Neural progenitor cell (in vitro differentiated cells): ENCODE measurements at regions not wholly inside any gene's neighbourhood (a gene's known extent, or its start where the extent isn't known, plus 50 kb on each side); places are given as distances from the start of the nearest gene placed in this dataset.

Experiments
- DNase-seq: peaks from one replicate; pipeline ENCODE4 v3.0.0-alpha.2; 2016; ENCODE audit warnings: low spot score
- H2AFZ ChIP-seq: fragments of 200-600 bp; sonication (generic); replicated peaks from 2 replicates; pipeline ENCODE4 v1.6.1; 2016; ENCODE audit warnings: antibody characterized with exemption
- H3F3A ChIP-seq: fragments of 200-600 bp; sonication (generic); 2 replicates; pipeline ENCODE4 v1.6.1; 2016; ENCODE audit warnings: antibody characterized with exemption, low read depth
- H3K27ac ChIP-seq: fragments of 200-600 bp; sonication (generic); 2 replicates; pipeline ENCODE4 v1.5.1; 2016; ENCODE audit warnings: mild to moderate bottlenecking
- H3K27me3 ChIP-seq: fragments of 200-600 bp; sonication (generic); 2 replicates; pipeline ENCODE4 v1.6.1; 2016; ENCODE audit warnings: mild to moderate bottlenecking, moderate library complexity
- H3K36me3 ChIP-seq: fragments of 200-600 bp; sonication (generic); 2 replicates; pipeline ENCODE4 v1.5.1; 2016
- H3K4me1 ChIP-seq: fragments of 200-600 bp; sonication (generic); 2 replicates; pipeline ENCODE4 v1.6.1; 2016; ENCODE audit warnings: mixed run types
- H3K4me2 ChIP-seq: fragments of 200-600 bp; sonication (generic); 2 replicates; pipeline ENCODE4 v1.6.1; 2016
- H3K4me3 ChIP-seq: fragments of 200-600 bp; sonication (generic); 2 replicates; pipeline ENCODE4 v1.5.1; 2016
- H3K79me2 ChIP-seq: fragments of 200-600 bp; sonication (generic); 2 replicates; pipeline ENCODE4 v1.6.1; 2016; ENCODE audit warnings: low read depth
- H3K9ac ChIP-seq: fragments of 200-600 bp; sonication (generic); 2 replicates; pipeline ENCODE4 v1.6.1; 2016
- H3K9me3 ChIP-seq: fragments of 200-600 bp; sonication (generic); 2 replicates; pipeline ENCODE4 v1.5.1; 2016; ENCODE audit warnings: low read depth
- H4K20me1 ChIP-seq: fragments of 200-600 bp; sonication (generic); 2 replicates; pipeline ENCODE4 v1.6.1; 2016; ENCODE audit warnings: low read depth
- H3K27ac Mint-ChIP-seq: 3 replicates; pipeline ENCODE4 v1.8.0; 2021; ENCODE audit warnings: mixed read lengths
- H3K27me3 Mint-ChIP-seq: 2 replicates; pipeline ENCODE4 v1.8.0; 2022; ENCODE audit warnings: low read depth, mild to moderate bottlenecking, inconsistent platforms, moderate library complexity, mixed read lengths; ENCODE audit not compliant: insufficient read depth
- H3K36me3 Mint-ChIP-seq: 3 replicates; pipeline ENCODE4 v1.8.0; 2021; ENCODE audit warnings: mixed read lengths
- H3K4me1 Mint-ChIP-seq: 3 replicates; pipeline ENCODE4 v1.8.0; 2021; ENCODE audit warnings: mixed read lengths
- H3K4me3 Mint-ChIP-seq: 3 replicates; pipeline ENCODE4 v1.8.0; 2021; ENCODE audit warnings: mild to moderate bottlenecking, moderate library complexity, mixed read lengths
- H3K9me3 Mint-ChIP-seq: 3 replicates; pipeline ENCODE4 v1.8.0; 2020; ENCODE audit warnings: mixed read lengths
- CTCF ChIP-seq: fragments of 200-600 bp; sonication (generic); IDR thresholded peaks from 2 replicates; pipeline ENCODE4 v1.5.1; 2017; ENCODE audit warnings: antibody characterized with exemption, mild to moderate bottlenecking
- EZH2 ChIP-seq: fragments of 200-600 bp; sonication (generic); IDR thresholded peaks from 2 replicates; pipeline ENCODE4 v1.6.1; 2017; ENCODE audit warnings: antibody characterized with exemption, mild to moderate bottlenecking, moderate library complexity
- EZH2phosphoT487 ChIP-seq: fragments of 200-600 bp; sonication (generic); IDR thresholded peaks from 2 replicates; pipeline ENCODE4 v1.6.1; 2017; ENCODE audit warnings: antibody characterized with exemption

- H2AFZ ChIP-seq = no peak overlapping the region
- DNase-seq = no peak
- H3K9me3 Mint-ChIP-seq = no peaks in the 10 kb centered on the region
- H3K79me2 ChIP-seq = no peaks in the 10 kb centered on the region
- H3K9me3 ChIP-seq = no peaks in the 10 kb centered on the region
- no peak overlapping the region for H3K4me2 ChIP-seq
- H3K4me1 Mint-ChIP-seq = no peaks in the 10 kb centered on the region
- H3K4me3 ChIP-seq = no peak overlapping the region
- no peak overlapping the region for H3K27ac ChIP-seq
- no peak overlapping the region for H3K4me3 Mint-ChIP-seq
- no peaks in the 10 kb centered on the region for H3K36me3 Mint-ChIP-seq
- peaks cover 67% of the 10 kb centered on the region for H3K27me3 ChIP-seq
- H4K20me1 ChIP-seq = no peaks in the 10 kb centered on the region
- TF ChIP-seq CTCF (no peak), EZH2 (no peak), EZH2phosphoT487 (no peak)
- H3K36me3 ChIP-seq = no peaks in the 10 kb centered on the region
- no peak overlapping the region for H3K27ac Mint-ChIP-seq
- no peaks in the 10 kb centered on the region for H3K27me3 Mint-ChIP-seq
- H3K4me1 ChIP-seq = peaks cover 10% of the 10 kb centered on the region
- H3F3A ChIP-seq = no peaks in the 10 kb centered on the region
- H3K9ac ChIP-seq = no peak overlapping the region
Measured at GRCh38 chr4:104909376-104909775, 237.3 kb upstream of the TET2 start.

GRCh38 chr4:104912518-104912917 lies 234.2 kb upstream of the TET2 start:
- H3K9me3 ChIP-seq = no peaks in the 10 kb centered on the region
- Mint-ChIP-seq H3K36me3 (no peaks in the 10 kb centered on the region), H3K9me3 (no peaks in the 10 kb centered on the region), H3K27me3 (no peaks in the 10 kb centered on the region), H3K4me1 (no peaks in the 10 kb centered on the region), H3K27ac (no peak overlapping the region), H3K4me3 (no peak overlapping the region)
- H3F3A ChIP-seq = no peaks in the 10 kb centered on the region
- H3K27ac ChIP-seq = no peak overlapping the region
- no peaks in the 10 kb centered on the region for H3K36me3 ChIP-seq
- no peak for DNase-seq
- H4K20me1 ChIP-seq = no peaks in the 10 kb centered on the region
- H3K4me1 ChIP-seq = no peaks in the 10 kb centered on the region
- no peak overlapping the region for H3K9ac ChIP-seq
- H2AFZ ChIP-seq = no peak overlapping the region
- TF ChIP-seq CTCF (no peak), EZH2 (no peak), EZH2phosphoT487 (no peak)
- H3K4me2 ChIP-seq = no peak overlapping the region
- no peak overlapping the region for H3K4me3 ChIP-seq
- H3K79me2 ChIP-seq = no peaks in the 10 kb centered on the region
- H3K27me3 ChIP-seq = peaks cover 56% of the 10 kb centered on the region

GRCh38 chr4:104915373-104915772 lies 231.3 kb upstream of the TET2 start:
- Histone ChIP-seq H3K79me2 (no peaks in the 10 kb centered on the region), H3K9ac (no peak overlapping the region), H4K20me1 (no peaks in the 10 kb centered on the region), H3K36me3 (no peaks in the 10 kb centered on the region), H3K27me3 (peaks cover 52% of the 10 kb centered on the region), H3K27ac (no peak overlapping the region), H3K4me3 (no peak overlapping the region), H3K9me3 (no peaks in the 10 kb centered on the region), H3F3A (no peaks in the 10 kb centered on the region), H2AFZ (peak overlapping the region; percentile 35), H3K4me1 (peaks cover 5% of the 10 kb centered on the region), H3K4me2 (no peak overlapping the region)
- H3K4me3 Mint-ChIP-seq = no peak overlapping the region
- H3K27ac Mint-ChIP-seq = no peak overlapping the region
- H3K9me3 Mint-ChIP-seq = no peaks in the 10 kb centered on the region
- no peak for DNase-seq
- no peaks in the 10 kb centered on the region for H3K27me3 Mint-ChIP-seq
- no peak for TF ChIP-seq CTCF
- no peaks in the 10 kb centered on the region for H3K4me1 Mint-ChIP-seq
- no peaks in the 10 kb centered on the region for H3K36me3 Mint-ChIP-seq

GRCh38 chr4:104915864-104916263 lies 230.8 kb upstream of the TET2 start:
- Histone ChIP-seq H3K27me3 (peaks cover 52% of the 10 kb centered on the region), H3K4me2 (no peak overlapping the region), H3F3A (no peaks in the 10 kb centered on the region), H3K9me3 (no peaks in the 10 kb centered on the region), H3K4me3 (no peak overlapping the region), H3K9ac (no peak overlapping the region), H2AFZ (peak overlapping the region; percentile 35), H3K36me3 (no peaks in the 10 kb centered on the region), H3K27ac (no peak overlapping the region), H4K20me1 (no peaks in the 10 kb centered on the region), H3K4me1 (peaks cover 5% of the 10 kb centered on the region), H3K79me2 (no peaks in the 10 kb centered on the region)
- TF ChIP-seq EZH2 (no peak), EZH2phosphoT487 (no peak), CTCF (no peak)
- no peak overlapping the region for H3K4me3 Mint-ChIP-seq
- no peak for DNase-seq
- no peaks in the 10 kb centered on the region for H3K27me3 Mint-ChIP-seq
- no peaks in the 10 kb centered on the region for H3K4me1 Mint-ChIP-seq
- H3K27ac Mint-ChIP-seq = no peak overlapping the region
- H3K36me3 Mint-ChIP-seq = no peaks in the 10 kb centered on the region
- H3K9me3 Mint-ChIP-seq = no peaks in the 10 kb centered on the region
